H1 (cell line): ENCODE measurements at regions not wholly inside any gene's neighbourhood (a gene's known extent, or its start where the extent isn't known, plus 50 kb on each side); places are given as distances from the start of the nearest gene placed in this dataset.

Experiments used
- ASH2L ChIP-seq: fragments of 200-600, 300-600 bp; sonication (generic); IDR thresholded peaks from one replicate; pipeline ENCODE4 v1.7.1; 2017; ENCODE audit warnings: low read length
- ATF3 ChIP-seq: IDR thresholded peaks from 2 replicates; pipeline ENCODE4 v1.6.1; 2011; ENCODE audit warnings: low read depth, mild to moderate bottlenecking, low read length; ENCODE audit not compliant: insufficient read depth
- CTCF ChIP-seq, 3 experiments: IDR thresholded peaks; 1 replicate in 2 of 3; 2 replicates in 1 of 3; pipeline versions ENCODE4 v1.5.1 to v1.6.1; 2011; ENCODE audit warnings: low read length in 3 of 3, mild to moderate bottlenecking in 3 of 3, inconsistent platforms in 2 of 3, low read depth in 1 of 3, moderate library complexity in 1 of 3; ENCODE audit not compliant: insufficient read depth in 1 of 3; ENCODE audit errors: control extremely low read depth in 1 of 3
- EP300 ChIP-seq, 2 experiments: IDR thresholded peaks; 1 replicate in 1 of 2; 2 replicates in 1 of 2; pipeline ENCODE4 v1.6.1; 2011 to 2012; ENCODE audit warnings: low read depth in 2 of 2, low read length in 2 of 2, mild to moderate bottlenecking in 2 of 2, borderline replicate concordance in 1 of 2, inconsistent platforms in 1 of 2, moderate library complexity in 1 of 2
- HDAC6 ChIP-seq: IDR thresholded peaks from one replicate; pipeline ENCODE4 v1.7.1; 2012; ENCODE audit warnings: low read depth, mild to moderate bottlenecking, inconsistent platforms, low read length, moderate library complexity
- JUN ChIP-seq: IDR thresholded peaks from 2 replicates; pipeline ENCODE4 v1.6.1; 2011; ENCODE audit warnings: low read depth, mild to moderate bottlenecking, improper control_type of control experiment, low read length
- POLR2A ChIP-seq, 2 experiments: IDR thresholded peaks; 1 replicate in 1 of 2; 2 replicates in 1 of 2; pipeline ENCODE4 v1.6.1; 2011; ENCODE audit warnings: low read depth in 2 of 2, low read length in 2 of 2, mild to moderate bottlenecking in 2 of 2; ENCODE audit errors: control extremely low read depth in 1 of 2
- RAD21 ChIP-seq, 2 experiments: IDR thresholded peaks in 1 of 2; conservative IDR thresholded peaks in 1 of 2; 2 replicates each; pipeline ENCODE4 v1.6.1; 2011; ENCODE audit warnings: low read depth in 2 of 2, low read length in 2 of 2, improper control_type of control experiment in 1 of 2, inconsistent platforms in 1 of 2, mild to moderate bottlenecking in 1 of 2, moderate library complexity in 1 of 2
- SIX5 ChIP-seq: IDR thresholded peaks from 2 replicates; pipeline ENCODE4 v1.6.1; 2011; ENCODE audit warnings: mild to moderate bottlenecking, low read depth, low read length
- USF2 ChIP-seq: IDR thresholded peaks from 2 replicates; pipeline ENCODE4 v1.6.1; 2011; ENCODE audit warnings: low read length, improper control_type of control experiment

- TF ChIP-seq ATF3 (no peak), JUN (no peak), CTCF (IDR thresholded peaks at IDR 0.05; ENCODE audit: control extremely low read depth in 1 of 3, insufficient read depth in 1 of 3, low read depth in 1 of 3, low read length in 3 of 3) (no peak), ASH2L (no peak), POLR2A (IDR thresholded peaks at IDR 0.05; ENCODE audit: control extremely low read depth in 1 of 2, low read depth in 2 of 2, low read length in 2 of 2) (no peak), USF2 (no peak), HDAC6 (no peak), SIX5 (no peak), EP300 (IDR thresholded peaks at IDR 0.05; ENCODE audit: borderline replicate concordance in 1 of 2, low read depth in 2 of 2, low read length in 2 of 2) (no peak), RAD21 (IDR thresholded peaks at IDR 0.05 in 1 of 2, conservative IDR thresholded peaks at IDR 0.05 in 1 of 2; ENCODE audit: low read depth in 2 of 2, low read length in 2 of 2) (no peak)
Measured at GRCh38 chr5:23053846-23054245, 200.7 kb upstream of the CDH12 start.
